Adrenal gland (tissue), 5 donors: ENCODE measurements at regions not wholly inside any gene's neighbourhood (a gene's known extent, or its start where the extent isn't known, plus 50 kb on each side); places are given as distances from the start of the nearest gene placed in this dataset.

ENCODE experiments used
- POLR2A ChIP-seq, 2 donors: fragments of 450-650 bp; IDR thresholded peaks; one replicate each; pipeline ENCODE4 v1.6.1; 2017; ENCODE audit warnings: antibody characterized with exemption in 2 of 2, mild to moderate bottlenecking in 2 of 2, moderate library complexity in 1 of 2
- TF ChIP-seq, protein P1 (sequence below), 6 experiments: fragments of 450-650 bp in 4 of 6; fragments of 200-600 bp in 2 of 6; sonication (generic) in 1 of 6; IDR thresholded peaks; 1 replicate in 5 of 6; 2 replicates in 1 of 6; pipeline versions ENCODE4 v1.5.1 to v1.8.0; 2016 to 2021; ENCODE audit warnings: antibody characterized with exemption in 6 of 6, mild to moderate bottlenecking in 2 of 6, moderate library complexity in 1 of 6
- donor health status: DM: no; HTN: no; CAD: no.

DNA sequence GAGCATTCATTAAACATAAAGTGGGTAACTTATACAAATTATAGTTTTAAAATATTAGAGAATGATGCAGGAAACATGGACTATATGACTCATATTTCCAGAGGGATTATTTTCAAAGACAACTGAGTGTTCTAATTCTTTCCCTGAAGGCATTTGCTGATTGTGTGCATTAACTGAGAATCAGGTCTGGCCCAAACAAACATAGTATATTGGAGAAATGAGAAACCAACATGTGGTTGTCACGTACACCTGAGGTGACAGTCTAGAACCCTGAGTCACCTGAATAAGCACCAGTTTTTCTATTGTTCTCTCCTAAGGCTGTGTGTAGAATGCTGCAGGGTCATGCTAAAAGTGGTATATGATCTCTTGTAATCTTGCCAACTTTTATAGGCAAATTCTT is 1125.7 kb downstream of the XPNPEP1 start:
- TF ChIP-seq, protein P1, sequence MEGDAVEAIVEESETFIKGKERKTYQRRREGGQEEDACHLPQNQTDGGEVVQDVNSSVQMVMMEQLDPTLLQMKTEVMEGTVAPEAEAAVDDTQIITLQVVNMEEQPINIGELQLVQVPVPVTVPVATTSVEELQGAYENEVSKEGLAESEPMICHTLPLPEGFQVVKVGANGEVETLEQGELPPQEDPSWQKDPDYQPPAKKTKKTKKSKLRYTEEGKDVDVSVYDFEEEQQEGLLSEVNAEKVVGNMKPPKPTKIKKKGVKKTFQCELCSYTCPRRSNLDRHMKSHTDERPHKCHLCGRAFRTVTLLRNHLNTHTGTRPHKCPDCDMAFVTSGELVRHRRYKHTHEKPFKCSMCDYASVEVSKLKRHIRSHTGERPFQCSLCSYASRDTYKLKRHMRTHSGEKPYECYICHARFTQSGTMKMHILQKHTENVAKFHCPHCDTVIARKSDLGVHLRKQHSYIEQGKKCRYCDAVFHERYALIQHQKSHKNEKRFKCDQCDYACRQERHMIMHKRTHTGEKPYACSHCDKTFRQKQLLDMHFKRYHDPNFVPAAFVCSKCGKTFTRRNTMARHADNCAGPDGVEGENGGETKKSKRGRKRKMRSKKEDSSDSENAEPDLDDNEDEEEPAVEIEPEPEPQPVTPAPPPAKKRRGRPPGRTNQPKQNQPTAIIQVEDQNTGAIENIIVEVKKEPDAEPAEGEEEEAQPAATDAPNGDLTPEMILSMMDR (IDR thresholded peaks at IDR 0.05), result no peak
- TF ChIP-seq POLR2A (IDR thresholded peaks at IDR 0.05), result no peak
